Vagina (tissue), 2 donors: ENCODE measurements at regions not wholly inside any gene's neighbourhood (a gene's known extent, or its start where the extent isn't known, plus 50 kb on each side); places are given as distances from the start of the nearest gene placed in this dataset.

Experiments used
- DNase-seq, 2 donors: peaks; one replicate each; pipeline ENCODE4 v3.0.0-alpha.2; 2017; ENCODE audit errors: extremely low spot score in 2 of 2
- H3K27ac ChIP-seq: fragments of 200-600 bp; sonication (generic); one replicate; pipeline ENCODE4 v1.5.1; 2019
- H3K27me3 ChIP-seq: fragments of 200-600 bp; sonication (generic); one replicate; pipeline ENCODE4 v1.5.1; 2019
- H3K36me3 ChIP-seq, 2 donors: fragments of 200-600 bp; sonication (generic); one replicate each; pipeline ENCODE4 v1.5.1; 2017 to 2019
- H3K4me1 ChIP-seq: fragments of 200-600 bp; sonication (generic); one replicate; pipeline ENCODE4 v1.5.1; 2019
- H3K4me3 ChIP-seq, 2 donors: fragments of 200-600 bp; sonication (generic); 1 replicate in 1 of 2; 2 replicates in 1 of 2; pipeline ENCODE4 v1.5.1; 2016 to 2019
- H3K9me3 ChIP-seq: fragments of 200-600 bp; sonication (generic); one replicate; pipeline ENCODE4 v1.5.1; 2019
- CTCF ChIP-seq, 3 experiments: fragments of 450-650 bp in 2 of 3; fragments of 200-600 bp in 1 of 3; sonication (generic) in 1 of 3; IDR thresholded peaks; one replicate each; pipeline ENCODE4 v1.5.1; 2017 to 2019; ENCODE audit warnings: antibody characterized with exemption in 3 of 3, mild to moderate bottlenecking in 2 of 3, moderate library complexity in 2 of 3
- POLR2A ChIP-seq, 2 donors: fragments of 450-650 bp; IDR thresholded peaks; one replicate each; pipeline ENCODE4 v1.6.1; 2017; ENCODE audit warnings: antibody characterized with exemption in 2 of 2, mild to moderate bottlenecking in 2 of 2, moderate library complexity in 2 of 2
- POLR2AphosphoS5 ChIP-seq, 2 donors: sonication (generic); formaldehyde crosslinking; IDR thresholded peaks; one replicate each; pipeline ENCODE4 v1.9.0; 2017; ENCODE audit warnings: antibody characterized with exemption in 2 of 2, mild to moderate bottlenecking in 2 of 2, low read depth in 1 of 2; ENCODE audit not compliant: insufficient read depth in 1 of 2
- intact Hi-C: fragments of 100-400 bp; cut with DNase I; formaldehyde crosslinking; loops from one replicate; pipeline ENCODE4 v1.15.1; 2023

DNA sequence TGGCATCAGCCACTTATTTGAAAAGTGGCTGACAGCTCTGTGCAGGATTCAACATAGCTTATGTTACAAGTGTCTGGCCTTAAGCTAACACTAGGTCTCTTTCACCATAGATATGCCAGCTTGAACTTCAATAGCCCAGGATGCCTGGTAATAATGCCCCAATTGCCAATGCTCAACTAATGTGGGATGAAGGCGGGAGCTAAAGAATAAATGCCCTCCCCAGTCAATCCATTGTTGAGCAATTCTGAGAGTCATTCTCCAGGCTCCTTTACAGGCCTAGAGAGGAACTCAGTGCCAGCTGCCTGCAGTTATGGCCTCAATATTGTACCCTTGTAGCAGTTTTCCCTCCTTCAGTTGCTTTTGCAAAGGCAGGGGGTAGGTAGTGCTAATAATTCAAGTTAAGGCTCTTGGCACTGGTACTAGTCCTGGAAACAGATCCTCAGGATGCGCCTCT lies 460.2 kb downstream of the GABRG1 start:
- Histone ChIP-seq H3K27ac (no peak overlapping the region), H3K27me3 (no peaks in the 10 kb centered on the region), H3K36me3 (no peaks in the 10 kb centered on the region), H3K4me3 (no peak overlapping the region), H3K4me1 (no peaks in the 10 kb centered on the region), H3K9me3 (no peaks in the 10 kb centered on the region)
- no peak for TF ChIP-seq CTCF (IDR thresholded peaks at IDR 0.05)
- no peak for TF ChIP-seq POLR2A (IDR thresholded peaks at IDR 0.05)
- TF ChIP-seq POLR2AphosphoS5 (IDR thresholded peaks at IDR 0.05; ENCODE audit: insufficient read depth in 1 of 2, low read depth in 1 of 2), result no peak
- DNase-seq, result no peak
- intact Hi-C loops, result no loop called here

GRCh38 chr4:45663003-45663402 lies 460.9 kb downstream of the GABRG1 start:
- H3K27ac ChIP-seq, result no peak overlapping the region
- intact Hi-C loops, result no loop called here

DNA sequence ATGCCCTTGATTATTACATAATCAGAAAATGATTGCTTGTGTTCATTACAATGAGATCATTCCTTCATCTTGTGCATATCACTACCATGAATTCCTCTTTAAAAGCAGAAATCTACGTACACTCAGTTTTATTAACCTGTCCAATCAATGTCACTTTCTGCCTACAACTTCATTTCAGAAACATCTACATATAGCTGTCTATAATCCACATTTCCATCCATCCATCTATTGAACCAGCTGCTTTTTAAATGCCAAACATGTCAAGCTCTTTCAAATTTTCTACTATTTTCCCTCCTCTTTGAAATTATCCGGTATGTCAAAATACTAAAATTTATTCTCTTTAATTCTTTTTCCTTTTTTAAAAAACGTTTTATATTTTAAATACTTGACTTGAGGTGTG lies 462.0 kb downstream of the GABRG1 start:
- Histone ChIP-seq H3K9me3 (no peaks in the 10 kb centered on the region), H3K4me1 (no peaks in the 10 kb centered on the region), H3K27me3 (no peaks in the 10 kb centered on the region), H3K4me3 (no peak overlapping the region), H3K36me3 (no peaks in the 10 kb centered on the region), H3K27ac (no peak overlapping the region)
- TF ChIP-seq POLR2AphosphoS5 (IDR thresholded peaks at IDR 0.05; ENCODE audit: insufficient read depth in 1 of 2, low read depth in 1 of 2) (no peak), CTCF (IDR thresholded peaks at IDR 0.05) (no peak), POLR2A (IDR thresholded peaks at IDR 0.05) (no peak)
- intact Hi-C loops, result no loop called here
- no peak for DNase-seq

More at GRCh38 chr4:45663003-45663402, 460.9 kb downstream of the GABRG1 start:
- Histone ChIP-seq H3K27me3 (no peaks in the 10 kb centered on the region), H3K4me3 (no peak overlapping the region), H3K9me3 (no peaks in the 10 kb centered on the region), H3K36me3 (no peaks in the 10 kb centered on the region), H3K4me1 (no peaks in the 10 kb centered on the region)
- TF ChIP-seq POLR2AphosphoS5 (IDR thresholded peaks at IDR 0.05; ENCODE audit: insufficient read depth in 1 of 2, low read depth in 1 of 2), result no peak
- no peak for TF ChIP-seq POLR2A (IDR thresholded peaks at IDR 0.05)
- TF ChIP-seq CTCF (IDR thresholded peaks at IDR 0.05), result no peak
- DNase-seq, result no peak

DNA sequence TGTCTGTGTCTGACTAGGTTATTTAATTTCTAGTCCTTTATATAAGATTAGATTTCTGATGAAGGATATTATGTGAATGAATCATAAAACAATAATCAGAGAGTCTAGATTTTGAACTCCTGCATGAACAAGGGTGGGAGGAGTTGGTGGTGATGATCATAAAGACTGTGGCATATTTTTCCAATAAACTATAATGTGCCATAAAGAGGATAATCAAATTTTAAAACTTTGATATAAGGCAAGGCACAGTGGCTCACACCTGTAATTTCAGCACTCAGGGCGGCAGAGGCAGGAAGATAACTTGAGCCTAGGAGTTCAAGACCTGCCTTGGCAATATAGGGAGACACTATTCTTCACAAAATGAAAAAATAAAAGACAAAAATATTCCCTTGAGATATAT lies 473.3 kb downstream of the GABRG1 start:
- TF ChIP-seq POLR2A (IDR thresholded peaks at IDR 0.05) (no peak), POLR2AphosphoS5 (IDR thresholded peaks at IDR 0.05; ENCODE audit: insufficient read depth in 1 of 2, low read depth in 1 of 2) (no peak), CTCF (IDR thresholded peaks at IDR 0.05) (no peak)
- intact Hi-C loops, result no loop called here
- Histone ChIP-seq H3K27me3 (no peaks in the 10 kb centered on the region), H3K36me3 (no peaks in the 10 kb centered on the region), H3K27ac (no peak overlapping the region), H3K4me3 (no peak overlapping the region), H3K4me1 (no peaks in the 10 kb centered on the region), H3K9me3 (no peaks in the 10 kb centered on the region)
- DNase-seq, result no peak

DNA sequence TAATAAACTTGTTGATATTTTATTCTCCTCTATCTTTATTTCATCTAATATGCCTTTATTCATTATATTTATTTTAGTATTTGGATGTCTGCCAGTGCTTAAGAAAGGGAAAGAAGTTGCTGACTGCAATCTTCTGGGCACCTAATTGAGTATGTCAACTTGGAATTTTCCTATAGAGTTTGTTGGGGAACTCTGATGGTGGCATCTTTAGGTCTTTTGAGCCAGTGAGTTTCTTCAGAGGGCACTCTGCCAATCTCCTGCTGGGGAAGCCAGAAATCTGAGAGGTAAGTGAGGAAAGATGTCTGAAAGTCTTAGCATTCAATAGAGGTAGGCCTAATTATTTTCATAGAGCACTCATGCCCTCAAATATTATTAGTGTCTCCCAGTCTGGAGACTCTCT lies 475.0 kb downstream of the GABRG1 start:
- H3K4me1 ChIP-seq, result no peaks in the 10 kb centered on the region
- intact Hi-C loops, result no loop called here
- H3K36me3 ChIP-seq, result no peaks in the 10 kb centered on the region
- H3K27ac ChIP-seq, result no peak overlapping the region
- DNase-seq, result no peak
- no peak for TF ChIP-seq CTCF (IDR thresholded peaks at IDR 0.05)
- TF ChIP-seq POLR2A (IDR thresholded peaks at IDR 0.05), result no peak
- TF ChIP-seq POLR2AphosphoS5 (IDR thresholded peaks at IDR 0.05; ENCODE audit: insufficient read depth in 1 of 2, low read depth in 1 of 2), result no peak
- no peaks in the 10 kb centered on the region for H3K9me3 ChIP-seq
- H3K27me3 ChIP-seq, result no peaks in the 10 kb centered on the region
- no peak overlapping the region for H3K4me3 ChIP-seq
